ENCODE measurements at regions not wholly inside any gene's neighbourhood (a gene's known extent, or its start where the extent isn't known, plus 50 kb on each side); places are given as distances from the start of the nearest gene placed in this dataset.

DNA sequence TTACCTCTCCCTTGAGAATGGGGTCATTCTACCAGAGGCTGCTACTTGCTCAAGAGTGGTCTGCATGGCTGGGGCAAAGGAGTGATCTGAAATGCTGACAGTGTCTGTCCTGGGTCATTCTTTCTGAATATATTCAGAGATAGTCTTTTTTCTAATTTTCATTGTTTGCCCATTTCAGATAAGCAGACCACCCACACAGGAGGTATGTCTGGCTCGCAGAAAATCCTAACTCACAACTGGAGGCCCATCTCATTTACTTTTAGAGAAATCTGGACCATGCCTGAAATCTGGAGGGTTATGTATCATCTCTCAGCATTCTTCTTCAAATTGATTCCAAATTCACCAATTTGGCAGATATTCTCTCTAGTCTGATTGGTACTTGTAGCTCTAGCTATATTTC is 227.6 kb downstream of the SEC61B start:
- Histone ChIP-seq H3K9me3 (ENCODE audit: insufficient read depth, low read depth, low read length) (no peaks in the 10 kb centered on the region), H3K9me2 (replicated peaks; ENCODE audit: low read depth, low read length) (no peaks in the 10 kb centered on the region), H3K9ac (ENCODE audit: low read depth, low read length, poor library complexity, severe bottlenecking) (no peak overlapping the region), H3K27me3 (ENCODE audit: insufficient read depth, low read length, poor library complexity, severe bottlenecking) (no peaks in the 10 kb centered on the region), H3K36me3 (ENCODE audit: insufficient read depth, low read length) (no peaks in the 10 kb centered on the region), H3K4me1 (ENCODE audit: insufficient read depth, low read length, poor library complexity, severe bottlenecking) (no peaks in the 10 kb centered on the region), H4K20me1 (ENCODE audit: insufficient read depth, low read length, poor library complexity, severe bottlenecking) (no peaks in the 10 kb centered on the region), H3K79me2 (ENCODE audit: insufficient read depth, low read length) (no peaks in the 10 kb centered on the region), H3K4me3 (ENCODE audit: low read length, poor library complexity, severe bottlenecking) (no peak overlapping the region), H3K4me2 (ENCODE audit: low read depth, low read length, poor library complexity, severe bottlenecking) (no peak overlapping the region), H3F3A (ENCODE audit: low read depth) (no peaks in the 10 kb centered on the region), H2AFZ (ENCODE audit: low read length) (no peak overlapping the region)
- TF ChIP-seq, protein P1, sequence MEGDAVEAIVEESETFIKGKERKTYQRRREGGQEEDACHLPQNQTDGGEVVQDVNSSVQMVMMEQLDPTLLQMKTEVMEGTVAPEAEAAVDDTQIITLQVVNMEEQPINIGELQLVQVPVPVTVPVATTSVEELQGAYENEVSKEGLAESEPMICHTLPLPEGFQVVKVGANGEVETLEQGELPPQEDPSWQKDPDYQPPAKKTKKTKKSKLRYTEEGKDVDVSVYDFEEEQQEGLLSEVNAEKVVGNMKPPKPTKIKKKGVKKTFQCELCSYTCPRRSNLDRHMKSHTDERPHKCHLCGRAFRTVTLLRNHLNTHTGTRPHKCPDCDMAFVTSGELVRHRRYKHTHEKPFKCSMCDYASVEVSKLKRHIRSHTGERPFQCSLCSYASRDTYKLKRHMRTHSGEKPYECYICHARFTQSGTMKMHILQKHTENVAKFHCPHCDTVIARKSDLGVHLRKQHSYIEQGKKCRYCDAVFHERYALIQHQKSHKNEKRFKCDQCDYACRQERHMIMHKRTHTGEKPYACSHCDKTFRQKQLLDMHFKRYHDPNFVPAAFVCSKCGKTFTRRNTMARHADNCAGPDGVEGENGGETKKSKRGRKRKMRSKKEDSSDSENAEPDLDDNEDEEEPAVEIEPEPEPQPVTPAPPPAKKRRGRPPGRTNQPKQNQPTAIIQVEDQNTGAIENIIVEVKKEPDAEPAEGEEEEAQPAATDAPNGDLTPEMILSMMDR (conservative IDR thresholded peaks at IDR 0.05; ENCODE audit: low read length) = no peak
- TF ChIP-seq EZH2phosphoT487 (IDR thresholded peaks at IDR 0.05; ENCODE audit: borderline replicate concordance) = no peak

DNA sequence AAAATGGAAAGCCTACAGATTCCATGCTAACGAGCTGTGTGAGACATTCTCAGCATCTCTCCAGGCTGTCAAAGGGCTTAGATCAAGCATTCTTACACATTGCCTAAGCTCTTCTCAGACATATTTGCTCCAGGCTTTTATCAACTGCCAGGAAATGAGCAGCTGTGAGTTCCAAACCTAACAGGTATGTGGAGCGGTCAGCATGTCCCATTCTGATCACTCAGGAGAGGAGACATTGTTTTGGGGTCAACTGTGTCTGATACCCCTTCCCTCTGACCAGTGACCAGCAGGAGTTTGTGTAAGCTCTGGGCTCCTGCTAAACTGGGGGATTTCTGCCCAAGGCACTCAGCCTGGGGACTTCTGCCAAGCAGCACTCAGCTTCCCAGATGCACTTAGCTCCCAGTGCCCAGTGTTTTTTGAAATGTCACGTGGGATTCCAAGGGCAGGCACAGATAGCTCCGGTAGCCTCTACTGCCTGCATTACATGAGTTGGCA is 229.1 kb downstream of the SEC61B start:
- Histone ChIP-seq H3K4me3 (ENCODE audit: low read length, poor library complexity, severe bottlenecking) (no peak overlapping the region), H3K27me3 (ENCODE audit: insufficient read depth, low read length, poor library complexity, severe bottlenecking) (no peaks in the 10 kb centered on the region), H3K36me3 (ENCODE audit: insufficient read depth, low read length) (no peaks in the 10 kb centered on the region), H3F3A (ENCODE audit: low read depth) (no peaks in the 10 kb centered on the region), H3K79me2 (ENCODE audit: insufficient read depth, low read length) (no peaks in the 10 kb centered on the region), H4K20me1 (ENCODE audit: insufficient read depth, low read length, poor library complexity, severe bottlenecking) (no peaks in the 10 kb centered on the region), H3K9ac (ENCODE audit: low read depth, low read length, poor library complexity, severe bottlenecking) (no peak overlapping the region), H2AFZ (ENCODE audit: low read length) (no peak overlapping the region), H3K9me3 (ENCODE audit: insufficient read depth, low read depth, low read length) (no peaks in the 10 kb centered on the region), H3K4me2 (ENCODE audit: low read depth, low read length, poor library complexity, severe bottlenecking) (no peak overlapping the region), H3K9me2 (replicated peaks; ENCODE audit: low read depth, low read length) (no peaks in the 10 kb centered on the region), H3K4me1 (ENCODE audit: insufficient read depth, low read length, poor library complexity, severe bottlenecking) (no peaks in the 10 kb centered on the region)
- TF ChIP-seq, protein P1 (conservative IDR thresholded peaks at IDR 0.05; ENCODE audit: low read length) = no peak
- no peak for TF ChIP-seq EZH2phosphoT487 (IDR thresholded peaks at IDR 0.05; ENCODE audit: borderline replicate concordance)

DNA sequence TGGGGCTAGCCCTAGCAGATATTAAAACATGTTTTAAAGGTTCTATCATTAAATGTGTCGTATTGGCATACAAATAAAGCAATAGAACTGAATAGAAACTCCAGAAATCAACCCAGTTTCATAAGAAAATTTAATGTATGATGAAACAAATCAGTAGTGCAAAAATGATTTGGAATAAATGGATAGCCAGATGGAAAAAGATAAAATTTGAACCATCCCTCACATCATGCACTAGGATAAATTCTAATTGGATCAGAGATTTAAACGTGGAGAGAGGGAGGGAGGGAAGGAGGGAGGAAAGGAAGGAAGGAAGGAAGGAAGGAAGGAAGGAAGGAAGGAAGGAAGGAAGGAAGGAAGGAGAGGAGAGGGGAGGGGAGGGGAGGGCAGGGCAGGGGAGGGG is 235.3 kb downstream of the SEC61B start:
- no peak for TF ChIP-seq EZH2phosphoT487 (IDR thresholded peaks at IDR 0.05; ENCODE audit: borderline replicate concordance)
- TF ChIP-seq, protein P1 (conservative IDR thresholded peaks at IDR 0.05; ENCODE audit: low read length) = no peak

More for the DNA sequence above, 235.3 kb downstream of the SEC61B start:
- Histone ChIP-seq H3K4me1 (ENCODE audit: insufficient read depth, low read length, poor library complexity, severe bottlenecking) (no peaks in the 10 kb centered on the region), H3K9me3 (ENCODE audit: insufficient read depth, low read depth, low read length) (no peaks in the 10 kb centered on the region), H3K4me2 (ENCODE audit: low read depth, low read length, poor library complexity, severe bottlenecking) (no peak overlapping the region), H3K36me3 (ENCODE audit: insufficient read depth, low read length) (no peaks in the 10 kb centered on the region), H3K4me3 (ENCODE audit: low read length, poor library complexity, severe bottlenecking) (no peak overlapping the region), H3K9ac (ENCODE audit: low read depth, low read length, poor library complexity, severe bottlenecking) (no peak overlapping the region), H2AFZ (ENCODE audit: low read length) (no peak overlapping the region), H3K27me3 (ENCODE audit: insufficient read depth, low read length, poor library complexity, severe bottlenecking) (no peaks in the 10 kb centered on the region), H4K20me1 (ENCODE audit: insufficient read depth, low read length, poor library complexity, severe bottlenecking) (no peaks in the 10 kb centered on the region), H3K79me2 (ENCODE audit: insufficient read depth, low read length) (no peaks in the 10 kb centered on the region), H3K9me2 (replicated peaks; ENCODE audit: low read depth, low read length) (no peaks in the 10 kb centered on the region), H3F3A (ENCODE audit: low read depth) (no peaks in the 10 kb centered on the region)
